ENCODE measurements at regions not wholly inside any gene's neighbourhood (a gene's known extent, or its start where the extent isn't known, plus 50 kb on each side); places are given as distances from the start of the nearest gene placed in this dataset.

DNA sequence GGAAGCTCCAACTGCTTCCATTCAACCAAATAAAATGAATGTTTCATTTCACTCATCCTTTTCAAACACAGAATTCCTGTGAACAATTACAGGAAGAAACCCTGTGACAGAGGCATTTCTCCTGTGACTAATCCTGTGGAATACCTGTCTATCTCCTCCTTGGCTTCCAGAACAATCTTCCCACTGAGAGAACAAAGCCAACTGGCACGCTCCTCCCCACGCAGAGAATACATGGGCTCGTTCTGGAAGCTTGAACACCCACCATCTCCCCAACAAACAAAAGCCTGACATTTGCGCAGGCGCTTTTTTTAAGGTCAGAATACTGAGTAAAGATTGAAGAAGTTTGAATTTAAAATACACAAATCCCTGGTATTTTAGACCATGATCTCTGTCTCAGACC is 104.7 kb upstream of the SLC66A3 start:
- no peak for DNase-seq

DNA sequence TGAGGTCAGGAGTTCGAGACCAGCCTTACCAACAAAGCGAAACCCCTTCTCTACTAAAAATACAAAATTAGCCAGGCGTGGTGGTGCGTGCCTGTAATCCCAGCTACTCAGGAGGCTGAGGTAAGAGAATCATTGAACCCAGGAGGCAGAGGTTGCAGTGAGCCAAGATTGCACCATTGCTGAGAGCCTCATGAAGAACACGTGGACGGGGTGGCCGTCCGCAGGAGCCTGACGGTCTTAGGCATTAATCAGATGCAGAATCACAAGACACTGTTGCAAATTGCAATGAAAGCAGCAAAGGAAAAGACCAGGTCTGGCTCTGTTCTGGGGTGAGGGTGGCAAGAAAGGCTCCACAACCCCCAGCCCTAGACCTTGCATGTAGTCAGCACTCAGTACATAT is 104.0 kb upstream of the SLC66A3 start:
- no peak for DNase-seq

DNA sequence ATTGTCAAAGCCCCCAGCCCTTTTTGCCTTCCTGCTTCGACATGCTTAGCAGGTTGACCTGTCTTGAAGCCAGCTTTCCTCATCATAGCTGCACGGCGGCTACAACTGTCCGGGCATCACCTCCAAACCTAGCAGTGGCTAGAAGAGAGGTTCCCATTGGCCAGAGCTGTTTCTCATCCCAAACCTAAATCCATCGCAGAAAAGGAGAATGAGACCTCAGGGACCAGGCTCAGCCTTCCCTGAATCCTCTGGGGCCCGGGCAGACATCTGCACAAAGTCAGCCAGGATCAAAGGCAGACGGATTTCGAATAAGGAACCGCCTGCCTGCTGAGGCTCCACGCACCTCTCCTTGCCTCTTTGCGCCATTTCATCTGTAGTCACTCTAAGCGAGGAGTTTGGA is 101.7 kb upstream of the SLC66A3 start:
- no peak for DNase-seq

DNA sequence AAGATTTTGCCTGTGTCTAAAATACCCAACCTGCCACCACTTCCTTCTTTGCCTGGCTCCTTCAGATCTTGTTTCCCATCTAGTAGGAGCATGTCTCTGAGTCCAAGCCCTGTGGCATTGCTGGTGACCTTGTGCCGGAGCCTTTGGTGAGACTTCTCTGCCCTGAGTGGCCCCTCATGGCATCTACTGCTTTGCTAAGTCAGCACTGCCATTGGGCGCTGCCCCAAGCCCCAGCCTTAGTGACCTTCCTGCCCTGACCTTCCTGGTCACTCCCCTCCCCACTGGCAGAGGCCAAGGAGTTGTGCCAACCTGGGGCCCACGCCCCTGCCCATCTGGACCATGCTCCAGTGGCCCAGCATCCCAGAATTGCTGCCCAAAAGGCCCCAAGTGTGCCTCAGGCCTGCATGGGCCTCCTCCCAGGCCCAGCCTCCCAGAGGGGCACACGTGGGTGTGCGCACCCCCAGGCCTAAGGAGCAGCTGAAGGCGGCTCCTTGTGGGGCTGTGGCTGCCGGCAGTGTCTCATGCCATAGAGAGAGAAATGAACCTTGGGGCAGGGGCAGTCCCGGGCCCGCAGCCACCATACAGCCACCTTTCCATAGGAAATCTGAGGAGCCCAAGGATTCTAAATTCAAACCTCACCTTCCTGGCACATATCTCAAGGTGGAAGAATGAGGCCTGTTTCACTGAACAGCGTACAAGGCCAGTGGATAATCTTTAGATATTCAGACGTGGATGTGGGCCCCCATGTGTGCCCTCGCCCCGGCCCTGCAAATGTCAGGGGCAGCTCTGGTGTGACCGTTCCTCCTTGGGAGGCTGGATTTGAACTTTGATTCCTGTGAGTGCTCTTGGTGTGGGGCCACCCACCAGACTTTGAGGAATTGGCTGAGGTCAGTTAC is 100.2 kb upstream of the SLC66A3 start:
- no peak for DNase-seq

DNA sequence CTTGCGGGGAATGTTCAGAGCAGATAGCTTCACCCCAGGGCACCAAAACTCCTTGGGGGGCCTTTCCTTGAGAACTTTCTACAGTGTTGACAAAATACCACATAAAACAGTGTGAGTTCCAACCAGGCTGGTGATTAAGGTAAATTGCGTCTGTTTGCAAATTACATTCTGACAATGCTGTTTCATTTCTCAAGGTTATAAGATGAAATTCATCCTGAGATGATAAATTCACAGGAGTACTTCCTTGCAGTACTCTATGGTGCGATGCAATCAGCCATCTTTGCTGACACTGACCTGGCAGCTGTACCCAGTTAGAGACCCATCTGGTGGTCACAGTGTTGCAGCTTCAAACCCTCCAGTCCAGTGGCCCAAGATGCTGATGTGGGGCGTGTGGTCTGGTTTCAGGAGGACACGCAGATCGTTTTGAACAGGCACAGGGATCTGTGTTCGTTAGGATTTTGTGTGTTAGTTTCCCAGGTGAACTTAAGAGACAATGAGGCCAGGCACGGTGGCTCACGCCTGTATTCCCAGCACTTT is 99.5 kb upstream of the SLC66A3 start:
- DNase-seq, result no peak

DNA sequence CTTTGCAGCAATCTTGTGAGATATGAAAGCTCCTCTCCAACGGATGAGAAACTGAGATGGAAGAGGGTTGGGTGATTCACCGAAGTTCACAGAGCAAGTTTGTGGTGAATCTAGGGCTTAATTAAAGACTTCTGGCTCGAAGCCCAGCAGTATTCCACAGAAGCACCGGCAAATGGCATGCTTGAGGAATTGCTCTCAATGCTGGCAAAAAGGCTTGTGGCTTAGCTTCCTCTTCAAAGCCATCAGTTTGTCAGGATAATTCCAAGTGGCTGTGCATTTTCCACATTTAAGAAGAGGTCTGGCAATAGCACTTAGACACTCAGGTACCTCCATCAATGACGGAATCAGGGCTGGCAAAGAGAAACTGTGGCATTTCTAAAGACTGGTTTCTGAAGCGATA is 98.7 kb upstream of the SLC66A3 start:
- no peak for DNase-seq

DNA sequence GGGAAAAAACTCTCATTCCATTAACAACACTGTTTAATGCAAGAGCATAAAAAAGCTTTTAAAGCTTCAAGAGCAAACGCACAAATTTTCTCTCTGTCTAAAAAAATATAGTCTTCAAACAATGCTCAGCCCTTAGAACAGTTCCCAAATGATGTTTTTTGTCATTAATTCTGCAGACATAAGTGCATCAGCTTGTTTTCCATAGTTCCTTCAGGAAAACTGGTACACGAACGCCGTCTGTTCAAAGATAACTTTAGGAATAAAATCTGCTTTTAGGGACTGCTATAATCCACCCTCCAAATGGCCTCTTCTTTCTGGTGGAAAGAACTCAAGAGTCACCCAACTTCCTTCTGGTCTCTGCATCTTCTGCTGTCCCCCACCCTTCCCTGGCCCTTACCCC is 98.2 kb upstream of the SLC66A3 start:
- no peak for DNase-seq

DNA sequence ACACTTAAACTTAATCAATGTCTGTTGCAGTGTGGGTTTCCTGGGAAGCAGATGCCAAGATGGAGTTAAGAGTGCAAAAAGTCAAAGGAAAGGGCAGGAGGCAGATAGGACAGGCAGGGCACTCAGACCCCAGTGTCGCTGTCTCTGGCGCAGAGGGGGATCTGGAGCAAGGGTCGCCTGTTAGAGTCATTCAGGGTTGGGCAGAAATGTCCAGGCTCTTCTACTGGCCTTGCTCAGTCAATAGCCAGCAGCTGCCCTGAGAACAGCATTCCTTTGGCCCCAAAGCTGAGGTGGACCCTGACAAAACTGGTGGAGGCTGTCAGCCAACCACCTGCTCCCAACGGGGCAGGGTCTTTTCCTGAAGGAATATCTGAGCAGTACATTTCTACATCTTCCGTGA is 97.1 kb upstream of the SLC66A3 start:
- DNase-seq, result no peak

DNA sequence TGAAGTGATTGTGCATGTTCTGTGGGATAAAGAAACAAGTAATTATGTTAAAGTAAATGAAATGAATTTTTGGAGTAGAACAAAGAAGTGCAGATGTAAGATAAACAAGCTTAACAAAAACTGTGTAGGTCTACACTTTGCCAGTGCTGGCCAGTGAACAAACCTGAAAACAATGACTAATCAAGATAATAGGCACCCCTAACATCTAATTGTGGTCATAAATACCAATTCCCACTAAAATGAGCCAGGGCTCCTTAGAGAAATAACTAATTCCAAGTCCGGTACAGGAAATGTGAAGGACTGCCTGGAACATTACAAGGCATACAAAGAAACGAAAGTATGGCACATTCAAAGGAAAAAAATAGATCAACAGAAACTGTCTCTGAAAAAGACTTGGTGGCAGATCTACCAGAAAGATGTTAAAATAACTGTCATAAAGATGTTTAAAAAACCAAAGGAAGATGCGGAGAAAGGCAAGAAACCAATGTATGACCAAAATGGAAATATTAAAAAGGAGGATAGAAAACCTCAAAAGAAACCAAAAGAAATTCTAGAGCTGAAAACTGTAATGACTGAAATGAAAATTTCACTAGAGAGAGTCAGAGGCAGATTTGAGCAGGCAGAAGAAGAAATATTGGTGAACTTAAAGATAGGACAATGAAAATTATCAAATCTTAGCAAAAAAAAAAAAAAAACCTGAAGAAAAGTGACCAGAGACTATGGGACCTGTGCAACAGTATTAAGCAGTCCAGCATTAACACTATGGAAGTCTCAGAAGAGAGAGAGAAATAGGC is 94.7 kb upstream of the SLC66A3 start:
- no peak for DNase-seq

DNA sequence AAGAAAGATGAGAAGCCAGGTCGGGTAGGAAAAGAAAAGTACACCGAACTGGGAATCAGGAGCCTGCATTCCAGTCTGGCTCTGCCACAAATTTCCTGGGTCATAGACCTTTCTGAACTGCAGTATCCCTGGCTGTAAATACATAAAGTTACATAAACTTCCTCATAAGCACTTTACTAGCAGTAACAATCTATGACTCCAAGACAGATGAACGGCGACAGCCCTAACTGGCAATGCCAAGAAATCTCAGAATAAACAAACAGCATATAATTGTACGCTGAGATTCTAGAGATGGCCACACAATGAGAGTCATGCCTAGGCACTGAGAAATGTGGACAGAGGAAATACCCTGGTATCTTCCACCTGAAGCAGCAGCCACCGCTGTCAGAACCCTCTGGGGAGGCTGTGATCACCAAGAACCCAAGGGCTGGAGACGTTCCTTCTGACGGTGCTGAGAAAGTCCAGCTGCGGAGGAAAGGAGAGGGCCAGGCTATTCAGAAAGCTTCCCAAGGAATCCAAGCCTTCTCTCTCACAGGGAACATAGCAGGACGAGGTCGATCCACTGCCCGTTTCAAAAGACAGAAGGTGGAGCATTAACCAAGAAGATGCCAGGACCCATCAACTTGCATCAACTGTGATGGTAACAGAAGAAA is 89.3 kb upstream of the SLC66A3 start:
- DNase-seq, result no peak

DNA sequence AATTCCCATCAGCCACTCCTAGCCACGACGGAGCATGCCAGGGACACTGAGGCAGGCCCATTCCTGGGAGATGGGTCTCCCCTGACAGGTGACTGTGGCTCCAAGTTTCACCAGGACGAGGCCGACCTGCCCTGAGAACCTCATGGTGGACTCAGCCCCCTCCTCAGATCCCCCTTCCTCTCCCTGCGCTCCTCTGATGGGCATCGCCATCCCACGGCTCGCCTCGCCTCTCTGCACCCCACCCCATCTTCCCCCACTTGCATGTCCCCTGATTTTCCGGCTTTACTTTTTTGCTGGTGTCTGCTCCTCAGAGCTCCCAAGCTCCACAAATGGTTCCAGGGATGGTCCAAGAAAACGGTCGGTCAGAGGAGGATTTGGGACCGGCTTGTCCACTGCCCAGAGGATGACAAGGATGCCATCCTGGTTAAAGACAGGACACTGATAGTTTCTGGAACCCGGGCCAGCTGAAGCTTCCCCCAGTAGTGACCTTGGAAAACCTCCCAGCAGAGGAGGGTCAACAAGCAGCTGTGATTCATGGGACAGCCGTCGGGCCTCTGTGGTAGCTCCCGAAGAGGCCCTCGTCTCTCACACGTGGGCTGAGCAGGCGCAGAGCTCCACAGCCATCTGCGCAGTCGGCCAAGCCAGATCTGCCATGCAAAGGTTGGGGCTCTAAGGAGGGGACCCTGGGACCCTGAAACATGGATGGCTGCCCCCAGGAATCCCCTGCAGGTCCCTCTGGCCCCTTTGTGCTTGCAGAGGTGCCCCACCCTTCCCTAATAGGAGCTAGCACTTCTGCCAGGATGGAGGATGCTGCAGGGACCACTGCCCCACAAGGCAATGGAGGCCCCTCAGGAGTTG is 87.8 kb upstream of the SLC66A3 start:
- no peak for DNase-seq

DNA sequence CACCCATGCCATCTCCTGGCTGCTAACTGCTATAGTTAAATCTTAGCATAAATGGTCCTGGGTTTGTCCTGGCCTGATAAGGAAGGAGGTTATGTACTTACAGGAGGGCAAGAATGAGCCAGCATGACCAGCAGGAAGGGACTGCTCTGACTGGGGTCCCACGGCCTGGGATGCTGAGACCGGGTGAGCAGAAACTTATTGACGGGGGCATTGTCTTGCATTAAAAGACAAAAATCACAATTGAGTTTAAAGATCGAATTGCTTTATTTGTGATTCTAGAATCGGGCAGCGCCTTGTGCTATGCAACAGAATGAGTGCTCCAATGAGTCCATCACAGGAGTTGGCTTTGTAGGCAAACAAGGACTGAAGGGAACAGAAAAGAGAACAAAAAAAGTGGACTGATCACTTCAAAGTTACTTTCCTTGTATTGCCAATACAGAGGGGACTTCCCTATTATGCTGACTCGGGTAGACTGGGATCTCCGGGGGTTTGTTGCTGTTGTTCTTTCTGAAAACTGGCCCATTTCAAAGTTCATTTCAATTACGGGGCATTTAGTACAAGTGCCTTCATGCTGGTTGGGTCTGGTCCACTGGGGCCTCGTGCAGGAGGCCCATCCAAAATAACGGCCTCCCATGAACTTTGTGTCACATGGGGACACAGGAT is 87.1 kb upstream of the SLC66A3 start:
- no peak for DNase-seq

DNA sequence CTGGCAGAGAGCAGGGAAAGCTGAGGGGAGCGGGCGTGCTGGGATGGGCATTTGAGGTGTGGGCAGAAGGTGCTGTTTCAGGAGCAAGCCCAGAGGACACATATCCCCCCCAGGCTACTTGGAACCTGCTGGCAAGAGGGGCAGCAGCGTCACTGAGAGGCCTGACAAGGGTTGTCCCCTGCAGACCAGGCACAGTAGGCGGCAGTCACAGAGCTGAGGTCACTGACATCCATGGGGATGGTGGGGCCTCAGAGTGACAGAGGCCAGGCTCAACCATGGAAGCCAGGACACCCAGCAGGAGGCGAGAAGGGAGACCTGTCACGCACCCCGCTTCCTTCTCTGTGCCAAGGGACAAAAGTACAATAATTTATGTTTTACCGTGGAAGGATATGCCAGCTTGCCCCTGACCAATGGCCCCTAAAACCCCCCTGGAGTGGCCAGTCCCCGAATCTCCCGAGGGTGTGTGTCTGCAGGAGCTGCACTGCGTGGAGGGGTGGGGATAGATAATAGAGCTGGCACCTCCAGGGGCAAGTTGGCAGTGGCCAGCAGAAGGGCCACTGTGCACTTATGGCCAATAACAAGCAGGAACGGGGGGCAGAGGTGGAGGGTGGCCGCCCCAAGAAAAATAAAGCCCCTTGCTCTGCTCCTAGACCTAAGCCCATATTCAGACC is 86.3 kb upstream of the SLC66A3 start:
- no peak for DNase-seq

DNA sequence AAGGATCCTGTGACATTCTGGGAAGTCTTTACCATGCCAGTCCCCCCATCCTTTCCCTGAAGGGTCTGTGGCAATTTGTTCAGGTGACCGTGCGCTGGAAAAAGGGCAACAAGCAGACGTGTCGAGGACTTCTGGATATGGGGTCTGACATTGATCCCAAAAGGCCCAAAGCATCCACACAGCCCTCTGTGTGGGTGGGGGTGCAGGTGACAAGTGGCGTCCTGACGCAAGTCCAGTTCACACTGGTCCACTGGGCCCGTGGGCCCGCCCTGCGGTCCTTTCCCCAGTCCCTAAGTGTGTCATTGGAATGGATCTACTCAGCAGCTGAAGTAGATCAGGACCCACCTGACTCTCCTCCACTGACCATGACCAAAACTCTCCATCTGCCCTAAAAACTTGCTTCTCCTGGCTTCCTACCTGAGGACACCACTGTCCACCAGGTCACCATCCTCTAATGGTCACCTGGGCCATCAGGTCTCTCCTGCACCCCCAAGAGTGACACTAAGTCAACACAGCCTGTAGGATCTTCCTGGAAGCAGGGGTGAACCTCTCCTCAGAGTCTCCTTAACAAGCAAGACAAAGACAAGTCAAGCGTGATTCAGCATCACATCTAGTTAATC is 85.6 kb upstream of the SLC66A3 start:
- no peak for DNase-seq

DNA sequence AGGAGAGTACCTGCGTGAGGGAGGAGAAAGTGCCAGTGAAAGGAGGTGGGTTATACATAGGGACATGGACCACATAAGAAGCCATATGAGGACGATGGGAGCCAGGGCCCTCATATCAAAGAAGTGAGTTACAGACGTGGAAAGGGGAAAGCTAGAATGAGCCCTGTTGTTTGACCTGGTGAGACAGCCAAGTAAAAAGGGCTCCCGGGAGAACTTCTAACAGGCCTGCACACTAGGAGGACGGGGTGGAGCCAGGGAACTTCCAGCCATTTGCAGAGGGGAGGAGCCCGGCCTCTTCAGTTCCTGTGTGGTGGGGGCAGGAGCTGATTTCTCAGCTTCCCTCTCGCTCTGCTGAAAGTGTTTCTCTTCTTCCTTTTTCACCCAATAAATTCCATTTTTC is 84.1 kb upstream of the SLC66A3 start:
- no peak for DNase-seq

DNA sequence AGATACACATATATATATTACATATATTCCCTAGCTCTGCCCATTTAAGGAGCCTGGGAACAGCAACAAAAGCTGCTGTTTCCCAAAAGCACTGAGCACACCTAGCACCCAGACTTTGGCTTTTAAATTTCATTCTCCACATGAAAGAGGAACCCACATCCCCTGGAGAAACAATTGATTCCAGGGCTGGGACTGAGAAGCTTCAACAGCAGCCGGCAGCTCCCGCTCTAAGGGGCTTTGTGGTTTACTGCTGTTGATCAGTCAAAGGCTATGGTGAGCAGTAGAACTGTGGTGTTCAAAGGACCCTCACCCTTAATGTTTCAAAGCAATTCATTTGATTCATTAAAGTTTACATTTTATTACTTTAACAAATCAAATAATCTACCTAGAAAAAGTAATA is 83.3 kb upstream of the SLC66A3 start:
- DNase-seq, result no peak

DNA sequence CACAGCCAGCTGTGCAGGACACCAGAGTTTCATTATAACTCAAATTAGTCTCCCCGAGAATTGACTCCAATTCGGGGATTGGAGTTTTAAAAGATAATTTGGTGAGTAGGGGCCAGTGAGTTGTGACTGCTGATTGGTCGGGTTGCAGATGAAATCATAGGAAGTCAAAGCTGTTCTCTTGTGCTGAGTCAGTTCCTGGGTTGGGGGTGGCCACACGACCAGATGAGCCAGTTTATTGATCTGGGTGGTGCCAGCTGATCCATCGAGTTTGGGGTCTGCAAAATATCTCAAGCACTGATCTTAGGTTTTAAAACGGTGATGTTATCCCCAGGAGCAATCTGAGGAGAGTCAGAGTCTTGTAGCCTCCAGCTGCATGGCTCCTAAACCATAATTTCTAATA is 82.7 kb upstream of the SLC66A3 start:
- no peak for DNase-seq

DNA sequence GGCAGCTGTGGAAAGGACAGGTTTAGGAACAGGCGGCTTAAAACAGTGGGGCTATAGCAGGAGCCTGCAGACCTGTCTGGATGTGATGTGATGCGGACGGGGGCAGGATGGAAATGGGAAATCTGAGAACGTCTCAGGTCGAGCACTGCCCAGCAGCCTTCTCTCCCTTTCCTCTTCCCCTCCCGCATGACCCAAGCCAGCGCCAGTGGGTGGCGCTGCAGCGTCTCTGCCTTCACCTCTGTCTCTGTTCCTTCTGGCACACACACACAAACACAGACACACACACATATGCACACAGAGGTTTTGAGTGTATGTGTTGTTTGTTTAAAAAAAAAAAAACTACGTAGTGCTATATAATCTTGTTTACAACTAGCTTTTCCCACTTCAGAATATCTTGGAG is 82.0 kb upstream of the SLC66A3 start:
- no peak for DNase-seq

DNA sequence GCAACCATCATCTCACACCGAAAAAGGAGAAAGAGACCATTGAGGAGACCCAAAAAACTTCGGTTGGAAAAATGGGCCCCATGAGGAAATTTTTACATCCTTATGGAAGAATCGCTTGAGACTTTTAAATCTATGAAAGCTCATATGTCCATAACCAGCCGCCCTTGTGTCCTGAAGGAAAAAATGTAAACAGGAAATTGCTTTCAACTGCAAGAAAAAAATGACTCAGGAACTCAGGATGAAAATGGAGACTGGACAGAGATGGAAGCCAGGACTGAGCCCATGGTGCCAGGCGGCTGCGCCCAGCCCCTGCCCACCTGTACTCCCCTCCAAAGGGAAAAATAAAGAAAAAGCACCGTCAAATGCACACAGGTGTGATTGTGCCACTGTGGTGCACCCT is 81.5 kb upstream of the SLC66A3 start:
- no peak for DNase-seq

DNA sequence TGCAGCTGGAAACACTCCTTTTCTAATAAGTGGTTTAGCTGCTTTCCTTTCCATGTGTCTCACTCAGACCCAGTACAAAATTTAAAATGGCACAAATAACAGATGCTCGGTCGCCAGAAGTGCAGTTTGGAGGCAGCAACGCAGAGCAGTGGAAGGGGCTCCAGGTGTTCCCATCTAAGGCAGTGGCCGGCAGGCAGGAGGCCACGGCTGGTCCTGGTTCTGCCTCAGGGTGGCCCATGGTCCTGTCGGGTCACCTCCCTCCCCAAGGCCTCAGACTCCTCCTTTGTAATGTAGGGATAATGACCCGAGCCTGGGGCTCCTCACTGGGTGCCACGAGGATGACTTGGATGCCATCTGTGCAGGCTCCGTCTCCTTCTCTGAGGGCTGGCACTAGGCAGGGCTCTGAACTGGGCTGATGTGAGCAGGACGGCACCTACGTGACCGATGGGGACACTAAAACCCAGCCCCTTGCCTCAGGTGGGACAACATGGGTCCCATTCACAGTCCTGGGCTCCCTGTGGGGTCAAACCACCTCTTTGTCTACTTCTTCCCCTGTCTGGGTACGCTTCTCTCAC is 80.9 kb upstream of the SLC66A3 start:
- no peak for DNase-seq

DNA sequence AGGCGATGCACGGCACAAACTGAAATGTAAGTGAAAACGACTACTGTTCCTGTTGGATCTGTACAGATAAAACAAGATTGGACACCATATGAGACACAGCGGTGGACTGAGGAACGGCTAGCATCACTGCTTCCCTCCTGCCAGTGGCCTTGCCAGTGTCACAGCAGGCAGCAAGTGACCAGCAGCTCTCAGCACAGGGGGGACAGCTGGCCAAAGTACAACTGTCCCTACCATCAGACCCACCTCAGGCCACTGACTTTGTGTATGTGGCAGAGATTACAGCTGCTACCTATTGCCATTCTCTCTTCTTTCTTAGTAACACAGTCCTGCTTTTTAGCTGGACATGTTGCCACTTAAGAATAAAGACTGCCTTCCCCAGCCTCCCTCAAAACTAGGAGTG is 80.0 kb upstream of the SLC66A3 start:
- DNase-seq, result no peak
